DMS53 (cell line): ENCODE measurements at regions not wholly inside any gene's neighbourhood (a gene's known extent, or its start where the extent isn't known, plus 50 kb on each side); places are given as distances from the start of the nearest gene placed in this dataset.
"Not testable (repeated sequence)": the region's sequence is repeated elsewhere in the genome, so short reads cannot be mapped to it uniquely, and the experiment has no call there.

Source experiments
- DNase-seq: peaks from one replicate; lab custom pipeline; 2025; lab: John Stamatoyannopoulos, UW

- not testable (repeated sequence) for DNase-seq
These were observed 53.6 kb downstream of the SRGAP2 start for GRCh38 chr1:206256935-206257334.

GRCh38 chr1:206261473-206261872 lies 58.1 kb downstream of the SRGAP2 start:
- DNase-seq = not testable (repeated sequence)

GRCh38 chr1:206262424-206262823 lies 59.1 kb downstream of the SRGAP2 start:
- DNase-seq = not testable (repeated sequence)

- not testable (repeated sequence) for DNase-seq
These were observed 61.6 kb downstream of the SRGAP2 start for GRCh38 chr1:206264916-206265315.

- DNase-seq = not testable (repeated sequence)
These were observed 67.8 kb downstream of the SRGAP2 start for GRCh38 chr1:206271153-206271552.

- not testable (repeated sequence) for DNase-seq
These were observed 69.8 kb downstream of the SRGAP2 start for GRCh38 chr1:206273104-206273503.

- DNase-seq = not testable (repeated sequence)
These were observed 72.8 kb downstream of the SRGAP2 start for GRCh38 chr1:206276143-206276542.

GRCh38 chr1:206278683-206279082 lies 75.3 kb downstream of the SRGAP2 start:
- DNase-seq = not testable (repeated sequence)

GRCh38 chr1:206280683-206281082 lies 77.3 kb downstream of the SRGAP2 start:
- not testable (repeated sequence) for DNase-seq

GRCh38 chr1:206281912-206282654 lies 78.7 kb downstream of the SRGAP2 start:
- DNase-seq = not testable (repeated sequence)

GRCh38 chr1:206285024-206285960 lies 82.0 kb downstream of the SRGAP2 start:
- not testable (repeated sequence) for DNase-seq

GRCh38 chr1:206287759-206288158 lies 84.4 kb downstream of the SRGAP2 start:
- DNase-seq = not testable (repeated sequence)

- DNase-seq = not testable (repeated sequence)
These were observed 85.1 kb downstream of the SRGAP2 start for GRCh38 chr1:206288453-206288852.

- not testable (repeated sequence) for DNase-seq
These were observed 94.0 kb downstream of the SRGAP2 start for GRCh38 chr1:206297145-206298031.

GRCh38 chr1:206298032-206298392 lies 94.7 kb downstream of the SRGAP2 start:
- not testable (repeated sequence) for DNase-seq

- DNase-seq = not testable (repeated sequence)
These were observed 95.9 kb downstream of the SRGAP2 start for GRCh38 chr1:206299181-206299791.

GRCh38 chr1:206299942-206300341 lies 96.6 kb downstream of the SRGAP2 start:
- not testable (repeated sequence) for DNase-seq

GRCh38 chr1:206302056-206302455 lies 98.7 kb downstream of the SRGAP2 start:
- DNase-seq = not testable (repeated sequence)

GRCh38 chr1:206307442-206307841 lies 104.1 kb downstream of the SRGAP2 start:
- not testable (repeated sequence) for DNase-seq

GRCh38 chr1:206310948-206311347 lies 107.6 kb downstream of the SRGAP2 start:
- not testable (repeated sequence) for DNase-seq

- DNase-seq = not testable (repeated sequence)
These were observed 108.4 kb downstream of the SRGAP2 start for GRCh38 chr1:206311611-206312273.
